NCI-H187 treated with DMSO at 0.1 percent for 48 hours (cell line): ENCODE measurements at regions not wholly inside any gene's neighbourhood (a gene's known extent, or its start where the extent isn't known, plus 50 kb on each side); places are given as distances from the start of the nearest gene placed in this dataset.

ENCODE experiments used
- DNase-seq: peaks from one replicate; lab custom pipeline; 2025; lab: John Stamatoyannopoulos, UW

DNA sequence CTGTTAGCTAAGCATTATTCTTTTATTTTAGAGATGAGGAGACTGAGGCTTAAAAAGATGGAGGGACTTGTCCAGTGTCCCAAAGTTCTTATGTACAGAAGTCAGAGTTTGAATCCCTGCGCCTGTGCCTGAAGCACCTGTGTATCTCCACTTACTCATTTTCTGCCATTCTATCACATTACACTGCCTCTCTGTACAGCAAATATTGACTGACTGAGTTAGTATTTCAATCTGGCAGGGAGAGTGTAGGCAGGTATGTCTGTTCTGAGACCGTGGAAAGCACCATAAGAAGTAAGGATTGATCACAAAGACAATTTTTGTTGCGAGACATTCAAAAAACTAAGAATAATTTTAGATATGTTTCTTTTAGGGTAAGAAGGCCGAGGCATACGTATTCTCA is 162.7 kb downstream of the KITLG start:
- no peak for DNase-seq

DNA sequence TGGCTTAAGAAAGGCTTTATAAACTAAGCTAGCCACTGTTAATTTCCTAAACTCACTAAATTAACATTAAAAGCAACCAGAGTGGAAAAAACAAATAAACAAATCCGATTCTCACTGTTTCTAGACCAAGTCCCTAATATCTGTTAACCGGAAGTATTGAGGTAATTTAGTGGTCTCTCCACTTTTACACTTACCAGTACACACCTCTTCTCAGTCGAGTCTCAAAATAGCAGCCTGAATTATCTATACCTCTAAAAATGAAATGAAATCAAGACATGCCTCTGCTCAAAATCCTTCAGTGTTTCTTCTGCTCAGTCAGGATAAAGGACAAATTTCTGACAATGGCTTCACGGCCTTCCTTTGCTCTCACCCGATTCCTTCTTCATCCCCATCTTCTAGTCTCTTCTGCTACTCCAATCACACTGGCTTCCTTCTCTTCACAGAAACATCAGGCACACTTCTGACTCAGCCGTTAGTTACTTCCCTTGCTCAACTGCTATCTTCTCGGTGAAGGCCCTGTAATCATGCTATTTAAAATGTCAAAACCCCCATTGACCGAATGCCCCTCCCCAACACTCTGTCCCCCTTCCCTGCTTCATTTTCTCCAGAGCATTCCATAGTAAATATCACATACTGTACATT is 161.3 kb downstream of the KITLG start:
- DNase-seq = no peak

DNA sequence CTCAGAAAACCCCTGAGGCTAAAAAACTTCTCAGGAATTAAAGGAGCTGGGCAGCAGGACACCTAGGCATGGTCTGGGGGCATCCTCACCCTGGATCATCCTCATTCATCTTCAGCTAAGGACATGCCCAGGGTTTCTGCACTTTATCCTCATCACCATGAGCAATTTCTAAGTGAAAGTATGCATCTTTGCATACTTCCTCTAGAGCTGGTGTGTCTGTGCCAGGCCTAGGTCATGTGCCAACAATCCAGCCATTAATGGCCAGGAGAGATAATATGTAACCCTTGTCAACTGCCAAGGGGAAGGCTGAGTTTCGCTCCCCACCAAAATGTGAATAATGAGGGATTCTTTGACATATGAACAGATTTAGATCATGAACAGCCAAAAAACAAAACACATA is 160.5 kb downstream of the KITLG start:
- no peak for DNase-seq

DNA sequence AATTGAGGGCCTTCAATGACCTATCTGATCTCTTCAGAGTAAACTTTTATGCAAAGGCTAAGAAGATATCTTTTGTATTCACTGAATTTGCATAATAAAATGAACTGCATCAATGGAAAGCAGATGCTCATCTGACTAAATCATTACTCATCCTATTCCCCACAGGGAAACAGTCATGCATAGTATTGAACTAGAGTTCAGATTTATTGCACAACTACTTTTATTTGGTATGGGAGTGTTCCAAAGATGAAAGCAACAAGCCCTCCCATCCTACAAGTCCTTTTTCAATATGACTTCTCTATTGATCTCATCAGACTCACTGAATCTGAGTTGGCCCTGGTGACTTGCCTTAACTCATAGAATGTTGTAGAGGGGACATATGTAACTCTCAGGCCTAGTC is 159.8 kb downstream of the KITLG start:
- DNase-seq = no peak

DNA sequence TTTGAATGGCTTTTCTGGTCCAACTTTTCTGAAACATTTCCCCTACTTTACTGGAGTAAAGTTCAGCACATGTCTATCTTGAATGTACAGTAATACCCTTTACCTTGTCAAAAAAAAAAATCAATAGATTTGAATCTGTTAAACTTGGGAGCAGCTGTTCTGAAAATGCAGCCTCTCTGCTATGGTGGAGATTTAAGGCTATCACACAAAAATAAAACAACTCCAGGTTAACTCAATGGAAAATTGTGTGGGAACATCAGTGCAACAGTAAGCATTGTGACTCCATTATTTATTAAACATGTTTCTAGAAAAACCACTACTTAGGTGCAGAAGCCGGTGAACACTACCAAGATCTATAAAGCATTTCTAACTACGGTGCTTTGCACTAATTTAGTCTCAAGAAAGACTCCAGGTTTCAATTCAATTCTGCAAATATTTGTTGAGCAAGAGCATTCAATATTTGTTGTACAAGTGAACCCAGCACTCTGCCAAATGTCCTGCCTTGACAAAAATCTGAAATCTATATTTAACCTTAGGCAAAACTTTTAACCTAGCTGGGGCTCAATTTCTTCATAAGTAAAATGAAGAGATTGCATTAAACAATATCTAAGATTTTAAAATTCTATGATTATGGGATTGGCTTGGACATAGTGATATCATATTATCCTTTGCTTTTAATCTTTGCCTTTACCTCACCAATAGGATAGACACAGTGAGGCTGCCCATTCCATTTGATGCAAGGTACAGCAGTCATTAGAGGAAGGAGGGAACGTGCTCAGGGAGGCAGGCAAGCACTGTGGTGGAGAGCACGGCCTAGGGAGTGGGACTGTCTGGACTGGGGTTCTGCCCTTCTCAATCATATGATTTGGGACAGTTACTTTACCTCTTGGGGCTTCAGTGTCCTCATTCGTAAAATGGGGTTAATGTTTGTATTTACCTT is 155.2 kb downstream of the KITLG start:
- DNase-seq = no peak

DNA sequence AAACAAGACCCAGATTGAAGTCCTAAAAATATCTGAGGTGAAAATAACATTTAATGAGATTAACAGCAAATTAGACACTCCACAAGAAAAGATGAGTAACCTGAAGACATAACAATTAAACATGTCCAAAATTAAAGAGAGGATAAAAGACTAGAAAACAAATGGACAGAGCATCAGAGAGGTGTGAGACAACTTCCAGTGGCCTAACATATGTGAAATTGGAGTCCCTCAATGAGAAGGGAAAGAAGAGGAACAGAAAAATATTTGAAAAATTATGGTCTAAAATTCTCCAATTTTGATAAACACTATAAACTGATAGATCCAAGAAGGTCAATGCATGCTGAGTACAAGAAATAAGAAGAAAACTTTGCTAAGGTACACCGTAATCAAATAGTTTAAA is 151.9 kb downstream of the KITLG start:
- no peak for DNase-seq

DNA sequence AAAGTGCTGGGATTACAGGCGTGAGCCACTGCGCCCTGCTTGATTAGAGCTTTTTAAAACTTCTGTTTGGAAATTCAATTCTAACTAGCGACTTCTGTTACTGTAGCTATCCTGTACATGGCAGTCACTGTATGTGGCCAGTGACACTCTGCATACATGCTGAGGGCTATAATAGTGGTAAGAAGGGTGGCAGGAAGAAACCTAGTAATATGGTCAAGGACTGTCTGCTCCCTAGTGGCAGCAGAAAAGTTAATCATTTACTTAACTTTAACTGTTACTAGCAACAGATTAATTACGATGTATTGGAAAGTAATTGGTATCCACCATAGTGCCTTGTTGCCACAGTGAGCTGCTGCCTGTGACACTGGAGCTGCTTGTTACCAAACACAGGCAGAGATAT is 149.0 kb downstream of the KITLG start:
- no peak for DNase-seq

DNA sequence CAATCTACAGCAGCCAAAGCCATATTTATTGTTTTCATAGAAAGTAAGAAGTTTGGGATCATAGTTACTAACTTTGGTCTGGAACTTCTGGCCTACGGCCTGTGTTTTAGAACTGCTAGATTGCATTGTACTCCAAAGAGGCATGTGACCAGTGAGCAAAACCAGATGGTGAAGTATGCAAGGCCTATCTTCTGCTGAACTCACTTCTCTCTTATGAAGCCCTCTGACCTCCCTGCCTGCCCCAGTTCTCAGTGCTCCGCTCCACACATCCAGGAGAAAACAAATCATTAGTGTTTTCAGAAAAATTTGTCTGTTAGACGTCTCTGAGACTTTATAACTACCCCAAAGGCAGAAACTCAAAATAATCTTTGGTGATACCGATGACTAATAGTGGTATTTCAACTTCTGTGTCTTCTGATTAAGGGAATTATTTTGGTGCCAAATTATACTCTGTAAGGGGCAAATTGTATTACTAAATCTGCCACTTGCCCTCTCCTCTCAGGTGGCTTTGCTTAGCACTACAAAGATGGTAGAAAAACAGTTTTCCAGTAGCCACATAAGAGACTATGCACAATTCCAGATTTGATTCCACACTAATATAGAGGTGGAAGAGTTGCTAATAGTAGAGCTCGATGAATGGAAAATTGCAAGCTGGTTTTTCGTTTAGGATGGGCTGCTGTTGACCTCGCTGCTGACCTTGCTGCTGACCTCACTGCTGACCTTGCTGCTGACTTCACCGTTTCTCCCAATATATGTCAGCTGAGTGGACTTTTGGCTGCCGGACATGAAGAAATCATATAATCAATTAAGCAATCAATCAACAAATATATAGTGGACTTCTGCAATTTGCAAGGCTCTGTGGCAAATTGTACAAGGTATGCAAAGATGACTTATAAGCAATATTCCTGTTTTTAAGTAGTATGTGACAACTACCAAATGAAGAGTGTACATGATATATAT is 147.5 kb downstream of the KITLG start:
- no peak for DNase-seq

DNA sequence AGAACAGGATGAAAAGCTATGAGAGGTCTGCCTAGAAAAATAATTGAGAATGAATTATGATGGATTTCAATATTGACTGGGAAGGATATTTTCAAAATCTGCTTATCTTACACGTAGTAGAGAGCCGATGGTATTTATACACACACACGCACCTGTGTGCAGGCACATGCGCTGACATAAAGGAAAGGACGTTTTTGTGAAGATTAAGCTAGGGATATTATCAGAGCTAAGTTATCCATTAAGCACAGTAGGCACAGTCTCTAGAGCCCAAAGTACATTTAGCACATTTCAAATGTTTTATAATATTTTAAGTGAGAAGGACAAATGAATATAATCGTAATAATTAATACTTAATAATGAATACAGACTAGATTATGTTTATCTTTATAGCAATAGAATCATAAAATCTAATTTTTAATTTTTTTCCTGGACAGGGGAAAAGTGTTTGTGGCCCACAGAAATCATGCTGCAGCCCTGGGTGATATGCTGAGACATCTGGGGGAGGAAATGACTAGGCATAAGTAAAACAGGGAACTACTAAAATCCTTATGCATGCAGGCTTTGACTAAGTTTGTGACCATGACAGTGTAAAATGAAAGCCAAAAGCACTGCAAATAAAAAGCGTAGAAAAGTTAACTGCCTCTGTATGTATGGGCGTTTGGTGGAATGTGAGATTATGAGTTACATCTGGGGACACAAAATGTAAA is 146.1 kb downstream of the KITLG start:
- DNase-seq = no peak

DNA sequence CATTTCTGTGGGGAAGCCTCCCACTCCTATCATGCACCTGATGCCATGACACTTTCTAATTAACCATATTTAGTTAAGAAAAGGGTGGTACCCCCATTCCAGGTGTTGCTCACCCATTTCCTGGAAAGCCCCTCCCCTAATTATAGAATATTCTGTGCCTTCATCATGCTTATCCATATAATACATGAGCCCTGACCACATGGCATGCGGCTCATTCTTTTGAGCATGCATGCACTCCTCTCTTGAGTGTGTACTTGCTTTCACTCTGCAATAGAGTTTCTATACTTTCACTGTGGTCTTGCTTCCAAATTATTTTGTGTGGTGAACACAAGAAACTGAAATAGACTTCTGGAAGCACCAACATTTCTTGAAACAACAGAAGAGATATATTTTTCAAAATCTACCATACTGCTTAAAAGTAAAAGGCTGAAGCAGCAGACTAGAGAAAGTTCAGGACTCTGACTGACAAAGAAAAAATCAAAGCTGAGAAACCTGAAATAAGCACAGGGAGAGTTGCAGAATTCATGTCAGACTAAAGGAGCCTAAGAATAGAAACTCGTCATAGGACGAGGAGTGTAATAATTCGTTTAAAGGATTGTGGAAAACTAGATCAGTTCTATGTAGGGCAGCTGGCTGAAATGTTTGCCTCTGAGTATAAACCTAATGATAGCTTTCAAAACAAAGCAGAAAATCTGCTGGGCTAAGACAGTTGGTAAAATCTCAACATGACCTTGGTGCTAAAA is 144.8 kb downstream of the KITLG start:
- DNase-seq = no peak

DNA sequence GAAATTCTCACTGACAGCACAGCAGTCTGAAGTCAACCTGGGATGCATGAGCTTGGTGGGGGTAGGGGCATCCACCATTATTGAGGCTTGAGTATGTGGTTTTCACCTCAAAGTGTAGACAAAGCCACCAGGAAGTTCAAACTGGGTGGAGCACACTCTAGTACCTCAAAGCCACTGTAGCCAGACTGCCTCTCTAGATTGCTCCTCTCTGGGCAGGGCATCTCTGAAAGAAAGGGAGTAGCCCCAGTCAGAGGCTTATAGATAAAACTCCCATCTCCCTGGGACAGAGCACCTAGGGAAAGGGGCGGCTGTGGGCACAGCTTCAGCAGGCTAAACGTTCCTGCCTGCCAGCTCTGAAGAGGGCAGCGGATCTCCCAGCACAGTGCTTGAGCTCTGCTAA is 143.0 kb downstream of the KITLG start:
- DNase-seq = no peak
